NCI-H1694 treated with DMSO at 0.1 percent for 48 hours (cell line): ENCODE measurements at regions not wholly inside any gene's neighbourhood (a gene's known extent, or its start where the extent isn't known, plus 50 kb on each side); places are given as distances from the start of the nearest gene placed in this dataset.

ENCODE experiments used
- DNase-seq: peaks from one replicate; lab custom pipeline; 2025; lab: John Stamatoyannopoulos, UW

DNA sequence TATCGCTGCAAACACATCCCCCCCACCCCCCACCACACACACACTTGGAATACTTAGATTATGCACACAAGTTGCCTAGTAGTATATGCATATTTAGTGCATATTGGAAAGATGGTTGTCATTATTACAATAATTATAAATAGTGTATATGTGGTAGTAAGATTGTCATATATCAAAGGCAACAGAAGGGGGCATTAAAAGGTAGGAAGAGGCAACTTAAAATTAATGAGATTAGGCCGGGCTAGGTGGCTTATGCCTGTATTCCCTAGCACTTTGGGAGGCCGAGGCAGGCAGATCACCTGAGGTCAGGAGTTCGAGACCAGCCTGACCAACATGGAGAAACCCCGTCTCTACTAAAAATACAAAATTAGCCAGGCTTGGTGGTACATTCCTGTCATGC lies 52.1 kb downstream of the GSC start:
- DNase-seq, result peak; percentile 65

- DNase-seq, result no peak
Measured at GRCh38 chr14:94716976-94717375, 52.9 kb downstream of the GSC start.

DNA sequence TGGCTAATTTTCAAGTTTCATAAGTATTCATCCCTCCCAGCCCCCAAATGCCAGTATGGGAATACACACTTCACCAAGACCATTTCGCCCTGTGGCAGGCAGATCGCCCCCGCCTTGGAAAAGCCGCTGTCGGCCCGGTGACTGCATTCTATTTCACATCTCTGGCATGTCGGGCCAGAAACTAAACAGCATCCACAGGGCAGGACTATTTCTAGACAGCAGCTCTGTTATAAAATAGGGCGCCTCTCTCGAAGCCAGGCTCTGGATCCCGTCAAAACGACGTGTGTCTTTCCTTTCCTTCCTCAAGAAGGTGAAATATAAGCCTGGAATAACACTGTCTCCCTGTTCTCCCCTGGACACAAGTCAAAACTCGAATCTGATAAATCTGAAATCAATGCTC lies 56.8 kb downstream of the GSC start:
- no peak for DNase-seq

DNA sequence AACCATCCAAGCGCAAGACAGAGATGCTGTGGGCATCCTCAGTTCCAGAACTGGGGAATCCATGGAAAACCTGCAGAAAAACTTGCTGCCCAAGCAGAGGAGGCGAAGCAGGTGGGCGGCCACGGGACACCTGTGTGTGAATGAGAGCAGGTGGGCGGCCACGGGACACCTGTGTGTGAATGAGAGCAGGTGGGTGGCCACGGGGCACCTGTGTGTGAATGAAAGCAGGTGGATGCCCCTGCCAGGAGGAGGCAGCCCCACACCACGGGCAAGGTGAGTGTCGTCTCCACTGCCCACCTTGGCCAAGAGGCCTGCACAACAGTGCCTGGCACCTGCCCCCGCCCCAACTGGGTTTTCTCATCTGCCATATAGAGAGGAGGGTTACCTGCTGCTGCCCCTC lies 59.2 kb downstream of the GSC start:
- no peak for DNase-seq

DNA sequence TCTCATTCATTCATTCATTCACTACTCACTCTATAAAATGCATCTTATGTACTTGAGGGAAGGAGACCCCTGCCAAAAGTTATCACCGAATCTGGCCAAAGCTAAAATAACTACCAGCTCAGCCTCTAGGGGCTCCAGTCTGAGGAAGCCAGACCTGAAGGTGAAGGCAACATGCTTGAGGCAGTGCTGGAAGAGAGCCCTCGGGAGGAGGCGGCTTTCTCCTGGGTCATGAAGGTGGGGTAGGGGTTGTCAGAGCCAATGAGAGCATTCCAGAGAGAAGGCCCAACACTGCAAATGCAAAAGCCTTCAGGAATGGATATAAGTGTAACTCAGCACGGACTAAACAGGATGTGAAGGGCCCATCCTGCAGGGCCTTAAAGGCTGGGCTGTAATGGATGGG lies 62.4 kb downstream of the GSC start:
- DNase-seq, result no peak

DNA sequence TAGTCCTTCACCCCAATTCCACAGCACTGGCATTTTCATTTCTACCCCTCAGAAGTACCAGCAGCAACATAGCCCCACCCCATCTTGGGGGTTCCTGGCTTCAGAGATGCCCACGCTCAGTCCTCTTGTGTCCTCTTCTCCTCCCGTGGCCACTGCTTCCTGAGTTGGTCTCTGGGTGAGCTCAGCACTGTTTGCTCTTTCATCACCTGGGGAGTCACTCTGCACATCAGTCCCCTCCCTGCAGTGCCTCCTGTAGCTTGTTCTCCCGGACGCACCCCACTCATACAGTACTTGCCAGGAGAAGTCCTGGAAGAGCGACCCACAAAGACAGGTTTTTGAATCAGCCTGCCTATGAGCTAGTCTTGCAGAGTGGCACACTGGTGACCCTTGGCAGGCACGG lies 63.8 kb downstream of the GSC start:
- no peak for DNase-seq

- DNase-seq, result no peak
Measured at GRCh38 chr14:94702629-94703028, 67.3 kb downstream of the GSC start.

- no peak for DNase-seq
Measured at GRCh38 chr14:94701861-94702370, 68.0 kb downstream of the GSC start.

DNA sequence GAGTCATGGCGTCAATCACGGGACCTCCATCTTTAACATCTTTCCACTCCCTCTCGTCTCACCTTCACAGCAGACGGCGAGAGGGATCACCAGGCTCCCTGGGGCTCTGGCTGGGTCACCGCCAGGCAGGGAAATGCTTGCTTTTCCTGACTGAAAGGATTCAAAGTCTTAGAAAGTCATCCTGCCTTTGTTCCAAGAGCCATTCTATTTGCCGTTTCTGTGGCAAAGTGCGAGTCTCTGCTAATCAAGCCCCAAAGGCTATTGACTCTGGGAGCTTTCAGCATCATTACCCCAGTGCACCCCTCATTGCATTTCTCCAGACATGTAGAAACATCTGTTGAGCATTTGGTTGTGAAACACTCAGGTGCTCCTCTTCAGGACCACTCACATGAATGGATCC lies 69.6 kb downstream of the GSC start:
- no peak for DNase-seq

GRCh38 chr14:94699831-94700230 lies 70.1 kb downstream of the GSC start:
- no peak for DNase-seq

GRCh38 chr14:94697773-94698556 lies 71.9 kb downstream of the GSC start:
- no peak for DNase-seq

DNA sequence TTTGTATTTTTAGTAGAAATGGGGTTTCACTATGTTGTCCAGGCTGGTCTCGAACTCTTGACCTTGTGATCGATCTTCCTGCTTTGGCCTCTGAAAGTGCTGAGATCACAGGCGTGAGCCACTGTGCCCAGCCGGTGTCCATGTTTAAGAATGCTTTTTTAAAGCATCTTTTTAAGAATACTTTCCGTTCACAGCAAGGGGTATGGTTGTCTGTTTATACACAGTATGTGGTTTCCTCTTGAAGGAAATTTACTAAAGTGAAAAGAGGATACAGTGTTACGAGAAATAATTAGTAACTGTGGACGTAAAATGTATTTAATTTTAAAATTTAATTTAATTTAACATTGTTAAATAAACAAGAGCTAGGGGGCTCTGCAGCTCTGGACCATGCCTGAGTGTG lies 73.4 kb downstream of the GSC start:
- no peak for DNase-seq

DNA sequence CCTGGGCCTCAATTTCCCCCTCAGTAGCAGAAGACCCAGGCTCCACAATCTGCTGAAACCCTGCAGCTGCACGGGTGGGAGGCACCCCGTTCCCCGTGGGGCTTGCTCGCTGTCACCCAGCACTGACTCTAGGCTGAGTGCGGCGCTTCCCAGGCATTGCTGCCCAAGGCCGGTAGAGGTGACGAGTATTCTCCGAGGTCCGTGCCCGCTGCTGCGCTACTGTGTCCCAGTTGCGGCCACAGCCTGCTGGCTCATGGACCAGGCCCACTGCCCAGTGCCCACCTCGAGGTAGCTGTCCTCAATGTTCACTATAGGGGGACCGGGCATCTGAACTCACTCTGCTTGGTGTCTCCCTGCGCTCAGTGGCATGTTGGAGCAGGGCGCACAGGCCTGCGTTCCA lies 74.7 kb downstream of the GSC start:
- DNase-seq, result no peak

GRCh38 chr14:94691660-94692034 lies 78.3 kb downstream of the GSC start:
- DNase-seq, result no peak

DNA sequence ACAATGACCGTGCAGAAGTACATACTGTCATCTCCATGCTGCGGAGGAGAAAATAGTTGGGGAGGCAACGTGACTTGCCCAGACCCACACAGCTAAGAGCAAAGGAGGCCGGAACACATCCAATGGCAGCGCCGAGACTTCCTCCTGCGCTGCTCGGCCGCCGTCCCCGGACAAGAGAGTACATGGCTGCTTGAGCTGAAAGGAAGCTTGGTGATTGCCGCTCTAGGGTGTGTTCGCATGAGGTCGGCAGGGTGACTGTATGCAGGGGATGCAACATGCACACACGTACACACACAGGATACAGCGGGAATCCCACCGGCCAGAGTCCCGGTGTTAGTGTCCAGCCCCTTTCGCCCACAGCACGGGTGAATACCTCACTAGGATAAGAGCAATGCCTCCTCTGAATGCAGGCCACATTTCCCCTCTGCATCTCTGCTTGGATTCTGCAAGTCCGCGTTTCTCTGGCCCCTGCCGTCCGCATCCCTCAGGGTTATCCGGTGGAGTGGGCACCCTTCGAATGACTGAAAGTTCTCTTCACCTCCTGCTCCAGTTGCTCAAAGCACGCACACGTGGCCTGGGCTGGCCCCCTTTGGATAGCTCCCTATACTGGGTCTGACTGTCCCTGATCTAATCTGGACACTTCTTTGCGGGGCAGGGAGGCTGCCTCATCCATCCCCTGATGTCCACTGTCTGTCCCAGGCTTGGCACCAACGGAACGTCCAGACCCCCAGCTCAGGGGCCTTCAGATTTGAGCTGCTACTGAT lies 78.8 kb downstream of the GSC start:
- no peak for DNase-seq

DNA sequence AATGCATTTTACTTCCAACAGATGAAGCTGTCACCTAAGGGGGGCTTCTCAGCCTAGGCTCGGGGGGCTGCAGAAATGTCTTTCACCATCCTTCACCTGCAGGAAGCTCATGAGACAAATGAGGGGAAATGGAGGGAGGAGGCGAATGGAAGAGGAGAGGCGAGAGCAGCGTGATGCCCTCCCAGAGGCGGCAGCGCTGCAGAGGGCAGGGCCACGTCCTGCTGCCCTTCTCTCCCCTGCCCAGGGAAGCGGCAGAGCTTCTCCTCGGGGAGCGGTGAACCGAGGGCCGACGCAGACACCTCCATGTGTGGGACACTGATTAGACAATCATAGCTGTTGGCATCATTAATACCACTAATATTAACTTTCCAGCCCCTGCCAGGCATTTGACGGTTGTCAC lies 78.3 kb downstream of the SERPINA3 start:
- DNase-seq, result no peak

GRCh38 chr14:94689985-94690400 lies 77.8 kb downstream of the SERPINA3 start:
- DNase-seq, result no peak

DNA sequence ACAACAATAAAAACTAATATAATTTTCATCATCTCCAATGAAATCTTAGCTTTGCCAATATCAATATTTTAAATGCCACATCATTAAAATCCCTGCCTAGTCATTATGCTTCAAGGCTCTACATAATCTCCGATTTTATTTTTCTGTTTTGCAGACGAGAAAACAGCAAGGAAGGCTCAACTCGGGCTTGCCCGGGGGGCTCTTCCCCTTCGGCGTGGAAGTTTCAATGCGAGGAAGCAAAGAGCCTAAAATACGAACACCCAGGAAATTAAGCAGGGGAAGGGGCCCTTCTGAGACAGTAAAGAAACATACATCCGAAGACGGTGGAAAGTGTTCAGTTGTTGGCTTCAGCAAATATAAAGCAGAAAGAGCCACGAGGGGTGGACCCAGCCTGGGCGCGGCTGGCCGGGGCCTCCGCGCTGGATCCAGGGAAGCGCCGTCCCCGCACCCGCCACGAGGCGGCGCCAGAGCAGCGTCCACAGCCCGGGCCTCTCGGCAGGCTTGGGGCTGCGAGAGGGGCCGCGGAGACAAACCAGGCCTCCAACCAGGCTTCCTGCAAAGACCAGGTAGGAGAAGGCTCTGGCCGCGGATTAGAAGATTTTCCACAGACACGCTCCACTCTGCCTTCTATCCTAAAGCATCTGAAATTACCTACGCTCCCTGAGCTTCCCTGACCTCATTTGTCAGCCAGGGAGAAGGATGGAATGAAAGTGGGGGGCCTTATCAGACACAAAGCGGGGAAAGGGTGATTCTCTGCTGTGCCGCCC lies 77.2 kb downstream of the SERPINA3 start:
- peak; percentile 66 for DNase-seq

- no peak for DNase-seq
Measured at GRCh38 chr14:94686511-94687160, 74.4 kb downstream of the SERPINA3 start.

- no peak for DNase-seq
Measured at GRCh38 chr14:94685681-94686485, 73.7 kb downstream of the SERPINA3 start.

GRCh38 chr14:94685166-94685581 lies 73.0 kb downstream of the SERPINA3 start:
- DNase-seq, result peak; percentile 28
